Uterus (tissue), 3 donors: ENCODE measurements at regions not wholly inside any gene's neighbourhood (a gene's known extent, or its start where the extent isn't known, plus 50 kb on each side); places are given as distances from the start of the nearest gene placed in this dataset.

ENCODE experiments used
- DNase-seq, 2 donors: peaks; one replicate each; pipeline ENCODE4 v3.0.0-alpha.2; 2019 to 2020
- H3K27ac ChIP-seq, 2 donors: fragments of 200-600 bp; sonication (generic); 1 replicate in 1 of 2; 2 replicates in 1 of 2; pipeline ENCODE4 v1.5.1; 2016 to 2018
- H3K27me3 ChIP-seq, 2 donors: fragments of 200-600 bp; sonication (generic); one replicate each; pipeline ENCODE4 v1.5.1; 2018 to 2019; ENCODE audit warnings: control low read depth in 1 of 2
- H3K36me3 ChIP-seq, 2 donors: fragments of 200-600 bp; sonication (generic); one replicate each; pipeline ENCODE4 v1.5.1; 2019; ENCODE audit warnings: control low read depth in 1 of 2
- H3K4me1 ChIP-seq, 2 donors: fragments of 200-600 bp; sonication (generic); one replicate each; pipeline ENCODE4 v1.5.1; 2018 to 2019; ENCODE audit warnings: control low read depth in 1 of 2
- H3K4me3 ChIP-seq, 2 donors: fragments of 200-600 bp; sonication (generic); 1 replicate in 1 of 2; 2 replicates in 1 of 2; pipeline ENCODE4 v1.5.1; 2018 to 2019; ENCODE audit warnings: mild to moderate bottlenecking in 1 of 2
- H3K9me3 ChIP-seq, 2 donors: fragments of 200-600 bp; sonication (generic); one replicate each; pipeline ENCODE4 v1.5.1; 2019; ENCODE audit warnings: control low read depth in 1 of 2
- POLR2A ChIP-seq, 2 donors: fragments of 450-650 bp; IDR thresholded peaks; one replicate each; pipeline ENCODE4 v1.6.1; 2016; ENCODE audit warnings: antibody characterized with exemption in 2 of 2, mild to moderate bottlenecking in 1 of 2, moderate library complexity in 1 of 2
- intact Hi-C: fragments of 100-400 bp; cut with DNase I; formaldehyde crosslinking; loops from one replicate; pipeline ENCODE4 v1.15.1; 2023; ENCODE audit warnings: low total_unique reads
- TF ChIP-seq, protein P1 (sequence below), 4 experiments: fragments of 200-600 bp in 2 of 4; fragments of 450-650 bp in 2 of 4; sonication (generic) in 2 of 4; IDR thresholded peaks; one replicate each; pipeline ENCODE4 v1.5.1; 2016 to 2019; ENCODE audit warnings: antibody characterized with exemption in 4 of 4, mild to moderate bottlenecking in 2 of 4, moderate library complexity in 1 of 4
- donor health status: DM: yes; HTN: yes; CAD: no.

DNA sequence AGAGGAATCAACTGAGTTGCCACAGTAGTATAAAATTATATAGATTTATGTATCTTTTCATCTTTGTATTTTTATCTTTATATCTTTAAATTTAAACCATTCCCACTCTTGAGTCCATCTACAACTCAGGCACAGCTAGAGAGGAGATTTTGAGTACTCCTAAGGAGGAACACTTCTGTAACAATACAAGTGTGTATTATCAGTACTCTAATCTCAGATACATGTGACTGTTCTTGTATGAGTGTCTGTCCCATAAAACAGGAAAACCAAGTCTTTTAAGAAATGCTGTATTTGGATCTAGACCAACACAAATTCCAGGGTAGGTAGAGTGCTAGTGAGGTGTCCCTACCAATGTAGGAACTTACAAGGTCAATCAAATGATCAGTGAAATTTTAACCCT is 1428.0 kb upstream of the LRRTM3 start:
- Histone ChIP-seq H3K9me3 (no peaks in the 10 kb centered on the region), H3K4me1 (no peaks in the 10 kb centered on the region), H3K27me3 (no peaks in the 10 kb centered on the region), H3K4me3 (no peak overlapping the region), H3K27ac (no peak overlapping the region), H3K36me3 (no peaks in the 10 kb centered on the region)
- no peak for DNase-seq
- no peak for TF ChIP-seq POLR2A (IDR thresholded peaks at IDR 0.05)
- TF ChIP-seq, protein P1, sequence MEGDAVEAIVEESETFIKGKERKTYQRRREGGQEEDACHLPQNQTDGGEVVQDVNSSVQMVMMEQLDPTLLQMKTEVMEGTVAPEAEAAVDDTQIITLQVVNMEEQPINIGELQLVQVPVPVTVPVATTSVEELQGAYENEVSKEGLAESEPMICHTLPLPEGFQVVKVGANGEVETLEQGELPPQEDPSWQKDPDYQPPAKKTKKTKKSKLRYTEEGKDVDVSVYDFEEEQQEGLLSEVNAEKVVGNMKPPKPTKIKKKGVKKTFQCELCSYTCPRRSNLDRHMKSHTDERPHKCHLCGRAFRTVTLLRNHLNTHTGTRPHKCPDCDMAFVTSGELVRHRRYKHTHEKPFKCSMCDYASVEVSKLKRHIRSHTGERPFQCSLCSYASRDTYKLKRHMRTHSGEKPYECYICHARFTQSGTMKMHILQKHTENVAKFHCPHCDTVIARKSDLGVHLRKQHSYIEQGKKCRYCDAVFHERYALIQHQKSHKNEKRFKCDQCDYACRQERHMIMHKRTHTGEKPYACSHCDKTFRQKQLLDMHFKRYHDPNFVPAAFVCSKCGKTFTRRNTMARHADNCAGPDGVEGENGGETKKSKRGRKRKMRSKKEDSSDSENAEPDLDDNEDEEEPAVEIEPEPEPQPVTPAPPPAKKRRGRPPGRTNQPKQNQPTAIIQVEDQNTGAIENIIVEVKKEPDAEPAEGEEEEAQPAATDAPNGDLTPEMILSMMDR (IDR thresholded peaks at IDR 0.05) = no peak
- intact Hi-C loops = no loop called here

DNA sequence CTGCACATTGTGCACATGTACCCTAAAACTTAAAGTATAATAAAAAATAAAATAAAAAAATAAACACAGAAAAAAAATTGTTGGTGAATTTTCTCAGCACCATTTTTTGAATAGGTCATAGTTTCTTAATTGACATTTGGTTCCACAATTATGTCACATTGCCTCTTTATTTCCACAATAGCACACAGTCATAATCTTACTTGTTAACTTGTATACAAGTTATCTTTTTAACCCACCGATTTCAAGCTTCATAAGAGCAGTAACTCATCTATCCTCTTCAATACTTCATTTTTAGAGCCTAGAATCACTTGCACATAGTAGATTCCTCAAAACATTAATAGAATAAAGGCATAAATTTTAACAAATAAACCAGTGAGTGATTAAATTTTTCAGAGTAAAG is 1425.1 kb upstream of the LRRTM3 start:
- TF ChIP-seq POLR2A (IDR thresholded peaks at IDR 0.05) = no peak
- TF ChIP-seq, protein P1 (IDR thresholded peaks at IDR 0.05) = no peak
- no peaks in the 10 kb centered on the region for H3K36me3 ChIP-seq
- intact Hi-C loops = no loop called here
- DNase-seq = no peak
- no peak overlapping the region for H3K27ac ChIP-seq
- H3K4me3 ChIP-seq = no peak overlapping the region
- H3K4me1 ChIP-seq = no peaks in the 10 kb centered on the region
- no peaks in the 10 kb centered on the region for H3K27me3 ChIP-seq
- no peaks in the 10 kb centered on the region for H3K9me3 ChIP-seq

DNA sequence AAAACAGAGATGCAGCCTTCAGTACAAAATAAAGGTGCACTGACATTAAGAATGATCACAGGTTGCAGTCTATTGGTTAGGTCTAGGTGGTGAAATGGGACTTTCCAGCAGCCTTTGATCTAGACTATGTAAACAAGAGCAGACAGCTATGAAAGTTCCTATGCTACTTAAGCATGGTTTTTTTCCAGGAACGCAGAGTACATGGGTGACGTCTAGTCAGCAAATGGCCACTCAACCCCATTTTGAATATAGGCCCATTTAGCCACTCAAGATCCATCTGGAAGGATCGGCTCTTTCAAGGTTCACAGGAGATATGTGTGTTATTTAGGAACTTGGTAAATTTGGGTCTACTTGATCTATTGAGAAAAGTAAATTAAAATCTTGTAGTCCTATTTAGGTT is 1424.6 kb upstream of the LRRTM3 start:
- Histone ChIP-seq H3K27me3 (no peaks in the 10 kb centered on the region), H3K27ac (no peak overlapping the region), H3K4me3 (no peak overlapping the region), H3K9me3 (no peaks in the 10 kb centered on the region), H3K36me3 (no peaks in the 10 kb centered on the region), H3K4me1 (no peaks in the 10 kb centered on the region)
- no peak for TF ChIP-seq POLR2A (IDR thresholded peaks at IDR 0.05)
- TF ChIP-seq, protein P1 (IDR thresholded peaks at IDR 0.05) = no peak
- intact Hi-C loops = no loop called here
- DNase-seq = no peak

DNA sequence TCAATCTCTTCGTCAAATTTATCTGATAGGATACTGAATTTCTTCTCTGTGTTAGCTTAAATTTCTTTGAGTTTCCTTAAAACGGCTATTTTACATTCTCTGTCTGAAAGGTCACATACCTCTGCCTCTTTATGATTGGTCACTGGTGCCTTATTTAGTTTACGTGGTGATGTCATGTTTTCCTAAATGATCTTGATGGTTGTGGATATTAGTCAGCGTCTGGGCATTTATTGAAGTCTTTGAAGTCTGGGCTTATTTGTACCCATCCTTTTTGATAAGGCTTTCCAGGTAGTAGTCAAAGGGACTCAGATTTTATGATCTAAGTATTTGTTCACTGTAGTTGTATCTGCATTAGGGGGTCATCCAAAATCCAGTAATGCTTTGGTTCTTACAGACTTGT is 1407.5 kb upstream of the LRRTM3 start:
- TF ChIP-seq POLR2A (IDR thresholded peaks at IDR 0.05) = no peak
- TF ChIP-seq, protein P1 (IDR thresholded peaks at IDR 0.05) = no peak
- Histone ChIP-seq H3K4me3 (no peak overlapping the region), H3K4me1 (no peaks in the 10 kb centered on the region), H3K36me3 (no peaks in the 10 kb centered on the region), H3K27me3 (no peaks in the 10 kb centered on the region), H3K27ac (no peak overlapping the region), H3K9me3 (no peaks in the 10 kb centered on the region)
- intact Hi-C loops = no loop called here
- no peak for DNase-seq

DNA sequence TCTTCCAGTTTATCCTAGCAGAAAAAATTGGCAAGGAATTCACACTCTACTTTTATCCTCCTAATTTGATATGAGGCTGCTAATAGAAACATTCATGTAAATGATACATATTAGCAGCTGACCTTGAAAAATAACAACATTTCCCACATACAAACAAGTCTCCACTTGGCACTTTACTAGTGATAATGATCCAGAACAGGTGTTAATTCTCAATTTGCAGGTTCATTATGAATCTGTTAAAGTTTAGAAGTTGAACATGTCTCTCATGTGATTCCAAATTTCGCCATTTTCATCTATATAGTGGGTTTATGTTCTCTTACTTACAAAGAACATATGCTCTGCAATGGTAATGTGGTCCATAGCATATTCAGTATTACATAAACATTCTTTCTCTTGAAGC is 1396.8 kb upstream of the LRRTM3 start:
- H3K9me3 ChIP-seq = no peaks in the 10 kb centered on the region
- TF ChIP-seq POLR2A (IDR thresholded peaks at IDR 0.05) = no peak
- TF ChIP-seq, protein P1 (IDR thresholded peaks at IDR 0.05) = no peak
- H3K36me3 ChIP-seq = no peaks in the 10 kb centered on the region
- no peak overlapping the region for H3K27ac ChIP-seq
- DNase-seq = no peak
- H3K4me1 ChIP-seq = no peaks in the 10 kb centered on the region
- no peaks in the 10 kb centered on the region for H3K27me3 ChIP-seq
- intact Hi-C loops = no loop called here
- H3K4me3 ChIP-seq = no peak overlapping the region
